GM23338 (cell line): ENCODE measurements at regions not wholly inside any gene's neighbourhood (a gene's known extent, or its start where the extent isn't known, plus 50 kb on each side); places are given as distances from the start of the nearest gene placed in this dataset.

Experiments
- CREB1 ChIP-seq: fragments of 250-450 bp; sonication (Bioruptor Pico); IDR thresholded peaks from 2 replicates; pipeline ENCODE4 v1.5.0; 2020; ENCODE audit warnings: low read depth, mild to moderate bottlenecking, moderate library complexity
- EZH2 ChIP-seq: fragments of 200-600 bp; sonication (generic); IDR thresholded peaks from one replicate; pipeline ENCODE4 v1.8.0; 2017; ENCODE audit warnings: antibody characterized with exemption, mild to moderate bottlenecking, low read depth; ENCODE audit not compliant: unreplicated experiment
- EZH2phosphoT487 ChIP-seq: fragments of 200-600 bp; sonication (generic); IDR thresholded peaks from one replicate; pipeline ENCODE4 v1.8.1; 2018; ENCODE audit warnings: antibody characterized with exemption; ENCODE audit not compliant: unreplicated experiment
- JUNB ChIP-seq: IDR thresholded peaks from one replicate; pipeline ENCODE4 v1.6.1; 2016; ENCODE audit warnings: antibody characterized with exemption; ENCODE audit not compliant: unreplicated experiment
- NANOG ChIP-seq: IDR thresholded peaks from 2 replicates; pipeline ENCODE4 v1.6.1; 2016; ENCODE audit warnings: antibody characterized with exemption, borderline replicate concordance
- POLR2AphosphoS5 ChIP-seq: IDR thresholded peaks from 2 replicates; pipeline ENCODE4 v1.6.1; 2016; ENCODE audit warnings: antibody characterized with exemption, low read depth
- STAT1 ChIP-seq: IDR thresholded peaks from one replicate; pipeline ENCODE4 v1.6.1; 2016; ENCODE audit warnings: antibody characterized with exemption; ENCODE audit not compliant: unreplicated experiment
- ZNF114 ChIP-seq: fragments of 250-450 bp; sonication (Bioruptor Pico); IDR thresholded peaks from 2 replicates; pipeline ENCODE4 v1.5.0; 2020; ENCODE audit warnings: mild to moderate bottlenecking, moderate library complexity
- TF ChIP-seq, protein P1 (sequence below): fragments of 250-450 bp; sonication (Bioruptor Pico); IDR thresholded peaks from 2 replicates; pipeline ENCODE4 v1.5.0; 2020; ENCODE audit warnings: mild to moderate bottlenecking, moderate library complexity
- TF ChIP-seq, protein P2 (sequence below): IDR thresholded peaks from one replicate; pipeline ENCODE4 v1.6.1; 2018; ENCODE audit warnings: antibody characterized with exemption; ENCODE audit not compliant: unreplicated experiment
- TF ChIP-seq, protein P3 (sequence below), 2 experiments: fragments of 200-600 bp in 1 of 2; sonication (generic) in 1 of 2; conservative IDR thresholded peaks; 2 replicates each; pipeline versions ENCODE4 v1.5.1 to v1.6.1; 2016 to 2017; ENCODE audit warnings: antibody characterized with exemption in 2 of 2, low read depth in 2 of 2, mild to moderate bottlenecking in 2 of 2, moderate library complexity in 1 of 2

DNA sequence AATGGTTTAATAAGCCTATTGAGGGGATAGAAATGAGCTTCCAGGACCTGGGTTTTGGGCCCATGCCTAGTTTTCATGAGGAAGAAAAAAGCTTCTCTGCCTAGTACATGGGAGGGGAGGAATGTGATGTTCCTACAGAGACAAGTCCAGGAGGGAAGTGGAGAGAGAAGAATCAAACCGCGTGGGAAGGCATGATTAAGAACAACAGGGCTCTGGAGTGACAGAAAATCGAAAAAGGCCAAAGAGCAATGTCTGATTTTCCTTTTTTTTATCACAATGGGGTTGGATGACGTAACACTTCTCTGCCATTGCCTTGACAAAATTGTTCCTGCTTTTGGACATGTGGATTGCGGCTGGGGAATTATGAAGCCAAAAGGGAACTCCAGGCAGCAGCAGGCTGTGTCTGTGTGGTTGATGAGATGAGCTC, 258.6 kb downstream of the CXCL12 start (continued):
- TF ChIP-seq, protein P1, sequence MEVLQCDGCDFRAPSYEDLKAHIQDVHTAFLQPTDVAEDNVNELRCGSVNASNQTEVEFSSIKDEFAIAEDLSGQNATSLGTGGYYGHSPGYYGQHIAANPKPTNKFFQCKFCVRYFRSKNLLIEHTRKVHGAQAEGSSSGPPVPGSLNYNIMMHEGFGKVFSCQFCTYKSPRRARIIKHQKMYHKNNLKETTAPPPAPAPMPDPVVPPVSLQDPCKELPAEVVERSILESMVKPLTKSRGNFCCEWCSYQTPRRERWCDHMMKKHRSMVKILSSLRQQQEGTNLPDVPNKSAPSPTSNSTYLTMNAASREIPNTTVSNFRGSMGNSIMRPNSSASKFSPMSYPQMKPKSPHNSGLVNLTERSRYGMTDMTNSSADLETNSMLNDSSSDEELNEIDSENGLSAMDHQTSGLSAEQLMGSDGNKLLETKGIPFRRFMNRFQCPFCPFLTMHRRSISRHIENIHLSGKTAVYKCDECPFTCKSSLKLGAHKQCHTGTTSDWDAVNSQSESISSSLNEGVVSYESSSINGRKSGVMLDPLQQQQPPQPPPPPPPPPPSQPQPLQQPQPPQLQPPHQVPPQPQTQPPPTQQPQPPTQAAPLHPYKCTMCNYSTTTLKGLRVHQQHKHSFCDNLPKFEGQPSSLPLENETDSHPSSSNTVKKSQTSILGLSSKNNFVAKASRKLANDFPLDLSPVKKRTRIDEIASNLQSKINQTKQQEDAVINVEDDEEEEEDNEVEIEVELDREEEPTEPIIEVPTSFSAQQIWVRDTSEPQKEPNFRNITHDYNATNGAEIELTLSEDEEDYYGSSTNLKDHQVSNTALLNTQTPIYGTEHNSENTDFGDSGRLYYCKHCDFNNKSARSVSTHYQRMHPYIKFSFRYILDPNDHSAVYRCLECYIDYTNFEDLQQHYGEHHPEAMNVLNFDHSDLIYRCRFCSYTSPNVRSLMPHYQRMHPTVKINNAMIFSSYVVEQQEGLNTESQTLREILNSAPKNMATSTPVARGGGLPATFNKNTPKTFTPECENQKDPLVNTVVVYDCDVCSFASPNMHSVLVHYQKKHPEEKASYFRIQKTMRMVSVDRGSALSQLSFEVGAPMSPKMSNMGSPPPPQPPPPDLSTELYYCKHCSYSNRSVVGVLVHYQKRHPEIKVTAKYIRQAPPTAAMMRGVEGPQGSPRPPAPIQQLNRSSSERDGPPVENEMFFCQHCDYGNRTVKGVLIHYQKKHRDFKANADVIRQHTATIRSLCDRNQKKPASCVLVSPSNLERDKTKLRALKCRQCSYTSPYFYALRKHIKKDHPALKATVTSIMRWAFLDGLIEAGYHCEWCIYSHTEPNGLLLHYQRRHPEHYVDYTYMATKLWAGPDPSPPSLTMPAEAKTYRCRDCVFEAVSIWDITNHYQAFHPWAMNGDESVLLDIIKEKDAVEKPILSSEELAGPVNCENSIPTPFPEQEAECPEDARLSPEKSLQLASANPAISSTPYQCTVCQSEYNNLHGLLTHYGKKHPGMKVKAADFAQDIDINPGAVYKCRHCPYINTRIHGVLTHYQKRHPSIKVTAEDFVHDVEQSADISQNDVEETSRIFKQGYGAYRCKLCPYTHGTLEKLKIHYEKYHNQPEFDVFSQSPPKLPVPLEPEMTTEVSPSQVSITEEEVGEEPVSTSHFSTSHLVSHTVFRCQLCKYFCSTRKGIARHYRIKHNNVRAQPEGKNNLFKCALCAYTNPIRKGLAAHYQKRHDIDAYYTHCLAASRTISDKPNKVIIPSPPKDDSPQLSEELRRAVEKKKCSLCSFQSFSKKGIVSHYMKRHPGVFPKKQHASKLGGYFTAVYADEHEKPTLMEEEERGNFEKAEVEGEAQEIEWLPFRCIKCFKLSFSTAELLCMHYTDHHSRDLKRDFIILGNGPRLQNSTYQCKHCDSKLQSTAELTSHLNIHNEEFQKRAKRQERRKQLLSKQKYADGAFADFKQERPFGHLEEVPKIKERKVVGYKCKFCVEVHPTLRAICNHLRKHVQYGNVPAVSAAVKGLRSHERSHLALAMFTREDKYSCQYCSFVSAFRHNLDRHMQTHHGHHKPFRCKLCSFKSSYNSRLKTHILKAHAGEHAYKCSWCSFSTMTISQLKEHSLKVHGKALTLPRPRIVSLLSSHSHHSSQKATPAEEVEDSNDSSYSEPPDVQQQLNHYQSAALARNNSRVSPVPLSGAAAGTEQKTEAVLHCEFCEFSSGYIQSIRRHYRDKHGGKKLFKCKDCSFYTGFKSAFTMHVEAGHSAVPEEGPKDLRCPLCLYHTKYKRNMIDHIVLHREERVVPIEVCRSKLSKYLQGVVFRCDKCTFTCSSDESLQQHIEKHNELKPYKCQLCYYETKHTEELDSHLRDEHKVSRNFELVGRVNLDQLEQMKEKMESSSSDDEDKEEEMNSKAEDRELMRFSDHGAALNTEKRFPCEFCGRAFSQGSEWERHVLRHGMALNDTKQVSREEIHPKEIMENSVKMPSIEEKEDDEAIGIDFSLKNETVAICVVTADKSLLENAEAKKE (CRISPR knock-in tag), result no peak
- TF ChIP-seq STAT1, result no peak
- no peak for TF ChIP-seq NANOG
- TF ChIP-seq CREB1 (CRISPR knock-in tag), result no peak
- TF ChIP-seq JUNB, result no peak
- TF ChIP-seq EZH2, result no peak
- no peak for TF ChIP-seq POLR2AphosphoS5
- no peak for TF ChIP-seq EZH2phosphoT487
- TF ChIP-seq ZNF114 (CRISPR knock-in tag), result no peak
- TF ChIP-seq, protein P2, sequence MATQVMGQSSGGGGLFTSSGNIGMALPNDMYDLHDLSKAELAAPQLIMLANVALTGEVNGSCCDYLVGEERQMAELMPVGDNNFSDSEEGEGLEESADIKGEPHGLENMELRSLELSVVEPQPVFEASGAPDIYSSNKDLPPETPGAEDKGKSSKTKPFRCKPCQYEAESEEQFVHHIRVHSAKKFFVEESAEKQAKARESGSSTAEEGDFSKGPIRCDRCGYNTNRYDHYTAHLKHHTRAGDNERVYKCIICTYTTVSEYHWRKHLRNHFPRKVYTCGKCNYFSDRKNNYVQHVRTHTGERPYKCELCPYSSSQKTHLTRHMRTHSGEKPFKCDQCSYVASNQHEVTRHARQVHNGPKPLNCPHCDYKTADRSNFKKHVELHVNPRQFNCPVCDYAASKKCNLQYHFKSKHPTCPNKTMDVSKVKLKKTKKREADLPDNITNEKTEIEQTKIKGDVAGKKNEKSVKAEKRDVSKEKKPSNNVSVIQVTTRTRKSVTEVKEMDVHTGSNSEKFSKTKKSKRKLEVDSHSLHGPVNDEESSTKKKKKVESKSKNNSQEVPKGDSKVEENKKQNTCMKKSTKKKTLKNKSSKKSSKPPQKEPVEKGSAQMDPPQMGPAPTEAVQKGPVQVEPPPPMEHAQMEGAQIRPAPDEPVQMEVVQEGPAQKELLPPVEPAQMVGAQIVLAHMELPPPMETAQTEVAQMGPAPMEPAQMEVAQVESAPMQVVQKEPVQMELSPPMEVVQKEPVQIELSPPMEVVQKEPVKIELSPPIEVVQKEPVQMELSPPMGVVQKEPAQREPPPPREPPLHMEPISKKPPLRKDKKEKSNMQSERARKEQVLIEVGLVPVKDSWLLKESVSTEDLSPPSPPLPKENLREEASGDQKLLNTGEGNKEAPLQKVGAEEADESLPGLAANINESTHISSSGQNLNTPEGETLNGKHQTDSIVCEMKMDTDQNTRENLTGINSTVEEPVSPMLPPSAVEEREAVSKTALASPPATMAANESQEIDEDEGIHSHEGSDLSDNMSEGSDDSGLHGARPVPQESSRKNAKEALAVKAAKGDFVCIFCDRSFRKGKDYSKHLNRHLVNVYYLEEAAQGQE, result no peak
- TF ChIP-seq, protein P3, sequence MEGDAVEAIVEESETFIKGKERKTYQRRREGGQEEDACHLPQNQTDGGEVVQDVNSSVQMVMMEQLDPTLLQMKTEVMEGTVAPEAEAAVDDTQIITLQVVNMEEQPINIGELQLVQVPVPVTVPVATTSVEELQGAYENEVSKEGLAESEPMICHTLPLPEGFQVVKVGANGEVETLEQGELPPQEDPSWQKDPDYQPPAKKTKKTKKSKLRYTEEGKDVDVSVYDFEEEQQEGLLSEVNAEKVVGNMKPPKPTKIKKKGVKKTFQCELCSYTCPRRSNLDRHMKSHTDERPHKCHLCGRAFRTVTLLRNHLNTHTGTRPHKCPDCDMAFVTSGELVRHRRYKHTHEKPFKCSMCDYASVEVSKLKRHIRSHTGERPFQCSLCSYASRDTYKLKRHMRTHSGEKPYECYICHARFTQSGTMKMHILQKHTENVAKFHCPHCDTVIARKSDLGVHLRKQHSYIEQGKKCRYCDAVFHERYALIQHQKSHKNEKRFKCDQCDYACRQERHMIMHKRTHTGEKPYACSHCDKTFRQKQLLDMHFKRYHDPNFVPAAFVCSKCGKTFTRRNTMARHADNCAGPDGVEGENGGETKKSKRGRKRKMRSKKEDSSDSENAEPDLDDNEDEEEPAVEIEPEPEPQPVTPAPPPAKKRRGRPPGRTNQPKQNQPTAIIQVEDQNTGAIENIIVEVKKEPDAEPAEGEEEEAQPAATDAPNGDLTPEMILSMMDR (conservative IDR thresholded peaks at IDR 0.05; ENCODE audit: low read depth in 2 of 2), result no peak
